ENCODE measurements at regions not wholly inside any gene's neighbourhood (a gene's known extent, or its start where the extent isn't known, plus 50 kb on each side); places are given as distances from the start of the nearest gene placed in this dataset.

DNA sequence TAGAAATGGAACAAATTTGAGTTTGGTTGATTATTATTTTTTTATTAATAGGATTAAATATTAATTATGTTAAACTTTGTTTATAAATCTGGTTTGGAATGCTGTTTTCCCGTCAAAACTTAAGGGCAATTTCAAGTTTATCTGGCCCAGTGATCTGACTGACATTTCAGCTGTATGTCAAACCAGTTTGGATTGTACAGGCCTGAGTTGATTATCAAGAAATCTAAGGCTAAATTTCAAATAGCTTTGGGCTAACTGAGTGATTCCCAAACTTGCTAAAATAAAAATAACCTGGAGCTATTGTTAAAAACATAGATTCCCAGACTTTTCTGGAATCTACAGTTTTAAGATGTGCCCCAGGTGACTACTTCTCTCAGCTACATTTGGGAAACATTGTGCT, 65.9 kb upstream of the SPOPL start:
- H2AFZ ChIP-seq (ENCODE audit: low read depth, low read length) = no peak overlapping the region
- H3K79me2 ChIP-seq (ENCODE audit: control insufficient read depth, insufficient read depth, low read length) = no peaks in the 10 kb centered on the region
- dilution Hi-C loops (cut with MboI; ENCODE audit: extremely low pct_ligation_motif_present, low sequenced_read_pairs) = no loop called here
- CTCF ChIA-PET = no interaction called here
- H3K27ac ChIP-seq (ENCODE audit: insufficient read depth, low read depth, low read length) = no peak overlapping the region
- H3K4me1 ChIP-seq (ENCODE audit: control insufficient read depth, extremely low read depth, insufficient read depth, low read length) = no peaks in the 10 kb centered on the region
- POLR2A ChIA-PET = no interaction called here
- no peaks in the 10 kb centered on the region for H3K9me3 ChIP-seq (replicated peaks; ENCODE audit: control insufficient read depth, insufficient read depth, low read length)
- intact Hi-C loops (cut with micrococcal nuclease) = no loop called here
- no peak overlapping the region for H3K9ac ChIP-seq (replicated peaks; ENCODE audit: extremely low read depth, insufficient read depth, low read length)
- FAIRE-seq = no peak
- no peaks in the 10 kb centered on the region for H3K36me3 ChIP-seq (ENCODE audit: control insufficient read depth in 2 of 2, extremely low read depth in 1 of 2, insufficient read depth in 2 of 2, low read length in 2 of 2)
- H3K4me3 ChIP-seq (replicated peaks in 1 of 3; ENCODE audit: insufficient read depth in 1 of 3, low read depth in 1 of 3, low read length in 3 of 3) = no peak overlapping the region
- no peak for DNase-seq (ENCODE audit: low read depth, low spot score)
- H3K4me2 ChIP-seq (ENCODE audit: insufficient read depth, low read length) = no peak overlapping the region
- no peaks in the 10 kb centered on the region for H4K20me1 ChIP-seq (replicated peaks; ENCODE audit: control insufficient read depth, extremely low read depth, insufficient read depth, low read length)
- TF ChIP-seq EZH2 (IDR thresholded peaks at IDR 0.05; ENCODE audit: borderline replicate concordance, low read depth, low read length, severe bottlenecking) = no peak
- no peak for TF ChIP-seq JUN (IDR thresholded peaks at IDR 0.05; ENCODE audit: borderline replicate concordance, insufficient read depth, insufficient read length, low read depth)
- no peak for TF ChIP-seq POLR2AphosphoS5 (IDR thresholded peaks at IDR 0.05; ENCODE audit: insufficient read depth, low read depth, low read length)
- no peak for TF ChIP-seq MAX (IDR thresholded peaks at IDR 0.05; ENCODE audit: insufficient read depth, insufficient read length)
- TF ChIP-seq POLR2A (IDR thresholded peaks at IDR 0.05; ENCODE audit: low read depth, low read length) = no peak
- TF ChIP-seq GATA2 (IDR thresholded peaks at IDR 0.05; ENCODE audit: insufficient read depth, insufficient read length, low read depth, low read length) = no peak
- TF ChIP-seq FOS (IDR thresholded peaks at IDR 0.05; ENCODE audit: borderline replicate concordance, insufficient read depth, low read length) = no peak
- TF ChIP-seq, protein P1, sequence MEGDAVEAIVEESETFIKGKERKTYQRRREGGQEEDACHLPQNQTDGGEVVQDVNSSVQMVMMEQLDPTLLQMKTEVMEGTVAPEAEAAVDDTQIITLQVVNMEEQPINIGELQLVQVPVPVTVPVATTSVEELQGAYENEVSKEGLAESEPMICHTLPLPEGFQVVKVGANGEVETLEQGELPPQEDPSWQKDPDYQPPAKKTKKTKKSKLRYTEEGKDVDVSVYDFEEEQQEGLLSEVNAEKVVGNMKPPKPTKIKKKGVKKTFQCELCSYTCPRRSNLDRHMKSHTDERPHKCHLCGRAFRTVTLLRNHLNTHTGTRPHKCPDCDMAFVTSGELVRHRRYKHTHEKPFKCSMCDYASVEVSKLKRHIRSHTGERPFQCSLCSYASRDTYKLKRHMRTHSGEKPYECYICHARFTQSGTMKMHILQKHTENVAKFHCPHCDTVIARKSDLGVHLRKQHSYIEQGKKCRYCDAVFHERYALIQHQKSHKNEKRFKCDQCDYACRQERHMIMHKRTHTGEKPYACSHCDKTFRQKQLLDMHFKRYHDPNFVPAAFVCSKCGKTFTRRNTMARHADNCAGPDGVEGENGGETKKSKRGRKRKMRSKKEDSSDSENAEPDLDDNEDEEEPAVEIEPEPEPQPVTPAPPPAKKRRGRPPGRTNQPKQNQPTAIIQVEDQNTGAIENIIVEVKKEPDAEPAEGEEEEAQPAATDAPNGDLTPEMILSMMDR (IDR thresholded peaks at IDR 0.05; ENCODE audit: extremely low read depth in 1 of 2, insufficient read depth in 1 of 2, low read depth in 1 of 2, low read length in 2 of 2) = no peak
- TF ChIP-seq MYC (IDR thresholded peaks at IDR 0.05; ENCODE audit: low read depth, low read length) = no peak
- BruUV-seq (replicated peaks) = no TSS peak
- no peaks in the 10 kb centered on the region for H3K9me1 ChIP-seq (replicated peaks; ENCODE audit: control insufficient read depth, extremely low read depth, insufficient read depth, low read length)
- H3K27me3 ChIP-seq (ENCODE audit: control insufficient read depth in 2 of 2, insufficient read depth in 2 of 2, low read length in 2 of 2) = no peaks in the 10 kb centered on the region

All from endothelial cell of umbilical vein (primary cell).